ENCODE measurements at regions not wholly inside any gene's neighbourhood (a gene's known extent, or its start where the extent isn't known, plus 50 kb on each side); places are given as distances from the start of the nearest gene placed in this dataset.

- TF ChIP-seq ETV1 (tag; conservative IDR thresholded peaks at IDR 0.05; ENCODE audit: low read depth), result no peak
- TF ChIP-seq EZH2 (IDR thresholded peaks at IDR 0.05; ENCODE audit: borderline replicate concordance, low read depth, low read length), result no peak
- no peak for TF ChIP-seq ZNF57 (CRISPR knock-in tag; IDR thresholded peaks at IDR 0.05)
- no peak for TF ChIP-seq HDGF (IDR thresholded peaks at IDR 0.05)
- TF ChIP-seq CBX5 (IDR thresholded peaks at IDR 0.05; ENCODE audit: borderline replicate concordance, low read depth), result no peak
- TF ChIP-seq ZNF263 (CRISPR knock-in tag; IDR thresholded peaks at IDR 0.05; ENCODE audit: borderline replicate concordance), result no peak
- TF ChIP-seq POLR2AphosphoS2 (IDR thresholded peaks at IDR 0.05; ENCODE audit: low read length), result no peak
- no peak for TF ChIP-seq ZKSCAN1 (IDR thresholded peaks at IDR 0.05; ENCODE audit: low read depth, low read length)
- TF ChIP-seq, protein P1, sequence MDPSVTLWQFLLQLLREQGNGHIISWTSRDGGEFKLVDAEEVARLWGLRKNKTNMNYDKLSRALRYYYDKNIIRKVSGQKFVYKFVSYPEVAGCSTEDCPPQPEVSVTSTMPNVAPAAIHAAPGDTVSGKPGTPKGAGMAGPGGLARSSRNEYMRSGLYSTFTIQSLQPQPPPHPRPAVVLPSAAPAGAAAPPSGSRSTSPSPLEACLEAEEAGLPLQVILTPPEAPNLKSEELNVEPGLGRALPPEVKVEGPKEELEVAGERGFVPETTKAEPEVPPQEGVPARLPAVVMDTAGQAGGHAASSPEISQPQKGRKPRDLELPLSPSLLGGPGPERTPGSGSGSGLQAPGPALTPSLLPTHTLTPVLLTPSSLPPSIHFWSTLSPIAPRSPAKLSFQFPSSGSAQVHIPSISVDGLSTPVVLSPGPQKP (CRISPR knock-in tag; IDR thresholded peaks at IDR 0.05), result no peak
These were observed 100.6 kb downstream of the ACKR3 start for GRCh38 chr2:236670235-236670620.

Data from K562 (cell line).